NB4 (cell line): ENCODE measurements at regions not wholly inside any gene's neighbourhood (a gene's known extent, or its start where the extent isn't known, plus 50 kb on each side); places are given as distances from the start of the nearest gene placed in this dataset.

Experiments used
- MAX ChIP-seq: IDR thresholded peaks from 2 replicates; pipeline ENCODE4 v1.6.1; 2011; ENCODE audit warnings: low read depth, low read length
- POLR2A ChIP-seq: IDR thresholded peaks from 2 replicates; pipeline ENCODE4 v1.6.1; 2011; ENCODE audit warnings: mild to moderate bottlenecking; ENCODE audit not compliant: insufficient read length; ENCODE audit errors: extremely low read depth
- TF ChIP-seq, protein P1 (sequence below): IDR thresholded peaks from one replicate; pipeline ENCODE4 v1.5.1; 2012; ENCODE audit warnings: low read depth, low read length

- TF ChIP-seq POLR2A (no peak), MAX (no peak)
- TF ChIP-seq, protein P1, sequence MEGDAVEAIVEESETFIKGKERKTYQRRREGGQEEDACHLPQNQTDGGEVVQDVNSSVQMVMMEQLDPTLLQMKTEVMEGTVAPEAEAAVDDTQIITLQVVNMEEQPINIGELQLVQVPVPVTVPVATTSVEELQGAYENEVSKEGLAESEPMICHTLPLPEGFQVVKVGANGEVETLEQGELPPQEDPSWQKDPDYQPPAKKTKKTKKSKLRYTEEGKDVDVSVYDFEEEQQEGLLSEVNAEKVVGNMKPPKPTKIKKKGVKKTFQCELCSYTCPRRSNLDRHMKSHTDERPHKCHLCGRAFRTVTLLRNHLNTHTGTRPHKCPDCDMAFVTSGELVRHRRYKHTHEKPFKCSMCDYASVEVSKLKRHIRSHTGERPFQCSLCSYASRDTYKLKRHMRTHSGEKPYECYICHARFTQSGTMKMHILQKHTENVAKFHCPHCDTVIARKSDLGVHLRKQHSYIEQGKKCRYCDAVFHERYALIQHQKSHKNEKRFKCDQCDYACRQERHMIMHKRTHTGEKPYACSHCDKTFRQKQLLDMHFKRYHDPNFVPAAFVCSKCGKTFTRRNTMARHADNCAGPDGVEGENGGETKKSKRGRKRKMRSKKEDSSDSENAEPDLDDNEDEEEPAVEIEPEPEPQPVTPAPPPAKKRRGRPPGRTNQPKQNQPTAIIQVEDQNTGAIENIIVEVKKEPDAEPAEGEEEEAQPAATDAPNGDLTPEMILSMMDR = no peak
These were observed 1147.5 kb upstream of the ACVR2A start for GRCh38 chr2:146697307-146697706.
